H1 (cell line): ENCODE measurements at regions not wholly inside any gene's neighbourhood (a gene's known extent, or its start where the extent isn't known, plus 50 kb on each side); places are given as distances from the start of the nearest gene placed in this dataset.

Experiments
- CTCF ChIA-PET: fragments of 300-600 bp; sonication (Branson Sonifier 250); formaldehyde crosslinking; loops from one replicate; lab custom pipeline; 2021; ENCODE audit not compliant: partially characterized antibody; lab: Charles Lee
- POLR2A ChIA-PET: fragments of 300-600 bp; sonication (Branson Sonifier 250); formaldehyde crosslinking; loops from one replicate; lab custom pipeline; 2021; ENCODE audit warnings: inconsistent platforms; ENCODE audit not compliant: partially characterized antibody; lab: Charles Lee
- DNase-seq, 2 experiments: peaks; one replicate each; pipeline versions ENCODE4 v3.0.0 to v3.0.0-alpha.2; 2010 to 2022; ENCODE audit warnings: low spot score in 2 of 2, low read depth in 1 of 2, mixed read lengths in 1 of 2
- FAIRE-seq: peaks from 2 replicates; lab custom pipeline; 2011; peaks lifted over from hg19 to GRCh38; lab: Jason Lieb, UNC
- H2AFZ ChIP-seq: 2 replicates; pipeline ENCODE4 v1.8.1; 2012; ENCODE audit warnings: low read length, inconsistent platforms
- H2AK5ac ChIP-seq: 2 replicates; pipeline ENCODE4 v1.6.1; 2013; ENCODE audit warnings: low read depth, low read length
- H2BK120ac ChIP-seq: replicated peaks from 2 replicates; pipeline ENCODE3; 2013; ENCODE audit warnings: low read depth, low read length, inconsistent platforms
- H2BK12ac ChIP-seq: 2 replicates; pipeline ENCODE4 v1.6.1; 2013; ENCODE audit warnings: low read depth, low read length
- H2BK15ac ChIP-seq: 2 replicates; pipeline ENCODE4 v1.6.1; 2013; ENCODE audit warnings: low read length
- H2BK20ac ChIP-seq: 2 replicates; pipeline ENCODE4 v1.6.1; 2013; ENCODE audit warnings: low read length
- H2BK5ac ChIP-seq: 2 replicates; pipeline ENCODE4 v1.6.1; 2013; ENCODE audit warnings: low read depth, low read length
- H3K14ac ChIP-seq: 2 replicates; pipeline ENCODE4 v1.6.1; 2013; ENCODE audit warnings: inconsistent platforms; ENCODE audit not compliant: insufficient read length
- H3K18ac ChIP-seq: 2 replicates; pipeline ENCODE4 v1.6.1; 2013; ENCODE audit warnings: low read length; ENCODE audit errors: extremely low read depth
- H3K23ac ChIP-seq: 2 replicates; pipeline ENCODE4 v1.6.1; 2013; ENCODE audit warnings: inconsistent platforms; ENCODE audit not compliant: insufficient read length
- H3K23me2 ChIP-seq: 2 replicates; pipeline ENCODE4 v1.6.1; 2013; ENCODE audit warnings: low read depth, low read length
- H3K27ac ChIP-seq: 2 replicates; pipeline ENCODE4 v1.6.1; 2011; ENCODE audit warnings: low read depth, low read length, inconsistent platforms
- H3K27me3 ChIP-seq, 4 experiments: replicated peaks in 1 of 4; 1 replicate in 1 of 4; 2 replicates in 3 of 4; pipeline versions ENCODE4 v1.6.1 to v1.8.1; 2011 to 2013; ENCODE audit warnings: low read length in 3 of 4, mild to moderate bottlenecking in 3 of 4, inconsistent platforms in 2 of 4, mixed read lengths in 2 of 4, moderate library complexity in 1 of 4; ENCODE audit not compliant: control insufficient read depth in 3 of 4, insufficient read depth in 3 of 4; ENCODE audit errors: extremely low read depth in 1 of 4
- H3K36me3 ChIP-seq, 4 experiments: 2 replicates each; pipeline versions ENCODE4 v1.6.1 to v1.8.1; 2011 to 2013; ENCODE audit warnings: mild to moderate bottlenecking in 4 of 4, low read length in 3 of 4, moderate library complexity in 2 of 4, control low read depth in 1 of 4, inconsistent platforms in 1 of 4; ENCODE audit not compliant: insufficient read depth in 4 of 4, control insufficient read depth in 2 of 4
- H3K4ac ChIP-seq: replicated peaks from 2 replicates; pipeline ENCODE3; 2013; ENCODE audit warnings: low read length, low read depth, mixed read lengths, inconsistent platforms; ENCODE audit not compliant: insufficient read length
- H3K4me1 ChIP-seq, 4 experiments: replicated peaks in 1 of 4; 1 replicate in 1 of 4; 2 replicates in 3 of 4; pipeline versions ENCODE4 v1.6.1 to v1.8.1; 2011 to 2013; ENCODE audit warnings: low read length in 3 of 4, inconsistent platforms in 2 of 4, mixed read lengths in 1 of 4; ENCODE audit not compliant: insufficient read depth in 4 of 4, control insufficient read depth in 3 of 4
- H3K4me2 ChIP-seq, 2 experiments: 2 replicates each; pipeline versions ENCODE4 v1.6.1 to v1.8.1; 2011 to 2013; ENCODE audit warnings: low read depth in 2 of 2, low read length in 2 of 2, control low read depth in 1 of 2, inconsistent platforms in 1 of 2, mild to moderate bottlenecking in 1 of 2; ENCODE audit not compliant: insufficient read depth in 1 of 2
- H3K4me3 ChIP-seq, 4 experiments: fragments of 200-600, 300-600 bp in 1 of 4; sonication (generic), shearing (Covaris generic), sonication (Bioruptor Twin) in 1 of 4; 2 replicates each; pipeline versions ENCODE4 v1.5.1 to v1.8.1; 2011 to 2016; ENCODE audit warnings: low read length in 4 of 4, low read depth in 3 of 4, control low read depth in 2 of 4, inconsistent platforms in 2 of 4, mild to moderate bottlenecking in 2 of 4, mixed read lengths in 1 of 4, moderate library complexity in 1 of 4; ENCODE audit not compliant: insufficient read depth in 2 of 4; ENCODE audit errors: extremely low read depth in 1 of 4
- H3K56ac ChIP-seq: replicated peaks from 2 replicates; pipeline ENCODE3; 2013; ENCODE audit warnings: low read depth, mild to moderate bottlenecking, mixed read lengths, low read length, inconsistent platforms; ENCODE audit not compliant: insufficient read length
- H3K79me1 ChIP-seq: 2 replicates; pipeline ENCODE4 v1.6.1; 2013; ENCODE audit warnings: low read depth, low read length, control low read depth
- H3K79me2 ChIP-seq, 2 experiments: 2 replicates each; pipeline versions ENCODE4 v1.6.1 to v1.8.1; 2012 to 2013; ENCODE audit warnings: low read length in 2 of 2, mild to moderate bottlenecking in 2 of 2, inconsistent platforms in 1 of 2; ENCODE audit not compliant: insufficient read depth in 2 of 2, control insufficient read depth in 1 of 2
- H3K9ac ChIP-seq, 4 experiments: replicated peaks in 1 of 4; 1 replicate in 1 of 4; 2 replicates in 3 of 4; pipeline versions ENCODE4 v1.6.1 to v1.8.1; 2011 to 2013; ENCODE audit warnings: low read depth in 3 of 4, low read length in 3 of 4, control low read depth in 2 of 4, mild to moderate bottlenecking in 2 of 4, moderate library complexity in 2 of 4, inconsistent platforms in 1 of 4; ENCODE audit errors: extremely low read depth in 1 of 4
- H3K9me3 ChIP-seq, 2 experiments: 2 replicates each; pipeline versions ENCODE4 v1.6.1 to v1.8.1; 2012 to 2013; ENCODE audit warnings: mild to moderate bottlenecking in 2 of 2, moderate library complexity in 2 of 2, control low read depth in 1 of 2, inconsistent platforms in 1 of 2, low read depth in 1 of 2, low read length in 1 of 2, mixed read lengths in 1 of 2; ENCODE audit not compliant: insufficient read depth in 2 of 2
- H4K20me1 ChIP-seq, 2 experiments: replicated peaks in 1 of 2; 2 replicates each; pipeline versions ENCODE3 to v1.8.1; 2011 to 2013; ENCODE audit warnings: inconsistent platforms in 2 of 2, low read length in 2 of 2, mild to moderate bottlenecking in 1 of 2; ENCODE audit not compliant: insufficient read depth in 2 of 2, control insufficient read depth in 1 of 2
- H4K5ac ChIP-seq: 2 replicates; pipeline ENCODE4 v1.6.1; 2013; ENCODE audit warnings: low read length, low read depth, mixed read lengths, inconsistent platforms; ENCODE audit not compliant: insufficient read length
- H4K8ac ChIP-seq: 2 replicates; pipeline ENCODE4 v1.8.0; 2013; ENCODE audit warnings: mild to moderate bottlenecking, moderate library complexity, low read length, inconsistent platforms; ENCODE audit not compliant: insufficient read depth; ENCODE audit errors: extremely low read depth
- H4K91ac ChIP-seq: replicated peaks from 2 replicates; pipeline ENCODE3; 2013; ENCODE audit warnings: low read length, mixed read lengths, inconsistent platforms; ENCODE audit not compliant: insufficient read length
- EP300 ChIP-seq, 2 experiments: IDR thresholded peaks; 1 replicate in 1 of 2; 2 replicates in 1 of 2; pipeline ENCODE4 v1.6.1; 2011 to 2012; ENCODE audit warnings: low read depth in 2 of 2, low read length in 2 of 2, mild to moderate bottlenecking in 2 of 2, borderline replicate concordance in 1 of 2, inconsistent platforms in 1 of 2, moderate library complexity in 1 of 2
- KDM5A ChIP-seq: fragments of 200-600 bp; IDR thresholded peaks from 2 replicates; pipeline ENCODE4 v1.7.1; 2012; ENCODE audit warnings: mild to moderate bottlenecking, low read length, inconsistent platforms, mixed read lengths
- MAFK ChIP-seq: IDR thresholded peaks from 2 replicates; pipeline ENCODE4 v1.6.1; 2012; ENCODE audit warnings: low read depth, mild to moderate bottlenecking, improper control_type of control experiment, low read length
- POLR2AphosphoS5 ChIP-seq: IDR thresholded peaks from 2 replicates; pipeline ENCODE4 v1.6.1; 2011; ENCODE audit warnings: low read depth, low read length
- SP1 ChIP-seq: IDR thresholded peaks from 2 replicates; pipeline ENCODE4 v1.6.1; 2011; ENCODE audit warnings: low read depth, low read length
- TCF12 ChIP-seq: IDR thresholded peaks from 2 replicates; pipeline ENCODE4 v1.6.1; 2011; ENCODE audit warnings: low read depth, mild to moderate bottlenecking, low read length
- TEAD4 ChIP-seq: IDR thresholded peaks from 2 replicates; pipeline ENCODE4 v1.6.1; 2012; ENCODE audit warnings: low read depth, low read length, inconsistent platforms, mixed read lengths
- YY1 ChIP-seq: IDR thresholded peaks from 2 replicates; pipeline ENCODE4 v1.6.1; 2011; ENCODE audit warnings: low read depth, mild to moderate bottlenecking, low read length
- WGBS, 2 experiments: shearing (Covaris generic) in 1 of 2; methylation state at CpG; one replicate each; pipeline versions ENCODE4 v1.1.6 to v1.1.7; 2013 to 2015; ENCODE audit warnings: low lambda C conversion rate in 2 of 2, mixed read lengths in 2 of 2, inconsistent platforms in 1 of 2, low coverage in 1 of 2, missing lambda C conversion rate in 1 of 2; ENCODE audit not compliant: insufficient replicate concordance in 2 of 2, insufficient coverage in 1 of 2, insufficient read length in 1 of 2; ENCODE audit errors: extremely low coverage in 1 of 2, missing lambda C conversion rate in 1 of 2; 5-methylcytosine and 5-hydroxymethylcytosine counted together

DNA sequence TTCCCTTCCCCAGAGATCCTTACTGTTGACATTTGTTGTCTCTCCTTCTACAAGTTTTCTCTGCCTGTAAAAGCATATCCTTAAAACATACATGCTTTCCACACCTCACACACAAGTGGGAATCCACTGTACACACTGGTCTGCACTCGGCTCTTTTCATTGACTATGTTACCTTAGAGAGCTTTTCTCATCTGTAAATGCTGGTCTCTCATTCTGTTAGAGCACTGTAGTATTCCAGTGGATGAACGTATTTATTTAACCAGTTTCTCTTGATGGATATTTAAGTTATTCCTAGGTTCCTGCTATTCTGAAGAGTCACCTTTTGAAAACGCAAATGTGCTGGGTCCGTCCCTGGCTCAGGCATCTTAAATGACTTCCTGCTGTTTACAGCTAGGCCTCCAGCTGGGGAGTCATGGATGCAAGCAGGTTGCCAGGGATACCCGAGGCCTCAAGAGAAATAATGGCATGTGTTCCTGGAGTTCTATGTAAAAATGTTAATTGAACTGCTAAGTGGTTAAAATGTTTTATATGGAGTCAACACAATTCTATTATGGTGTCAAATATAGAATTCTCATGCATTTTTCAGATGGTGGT is 61.1 kb upstream of the TGM3 start:
- H3K14ac ChIP-seq: no peak overlapping the region
- H3K9me3 ChIP-seq: no peaks in the 10 kb centered on the region
- no peaks in the 10 kb centered on the region for H3K79me2 ChIP-seq
- H3K79me1 ChIP-seq: no peaks in the 10 kb centered on the region
- no peaks in the 10 kb centered on the region for H3K23me2 ChIP-seq
- POLR2A ChIA-PET: interaction anchor here (0.6 kb wide), 1 partner anchor 1962 kb away, joined by 3 read pairs; no protein-coding TSS in a partner anchor
- no peak overlapping the region for H4K8ac ChIP-seq
- H2BK20ac ChIP-seq: no peak overlapping the region
- FAIRE-seq (peak; percentile 84), DNase-seq (peak in 1 of 2 experiments; percentile 25)
- H2AK5ac ChIP-seq: no peak overlapping the region
- no peak overlapping the region for H3K9ac ChIP-seq
- no peaks in the 10 kb centered on the region for H4K20me1 ChIP-seq
- TF ChIP-seq SP1: peak; percentile 33; the same call in 1 of the 2 replicates
- TF ChIP-seq POLR2AphosphoS5: no peak
- no peak for TF ChIP-seq KDM5A
- 0 out of 2 replicates have a peak, but pooled peaks have one; percentile 48 for TF ChIP-seq TCF12
- TF ChIP-seq EP300 (IDR thresholded peaks at IDR 0.05; ENCODE audit: borderline replicate concordance in 1 of 2, low read depth in 2 of 2, low read length in 2 of 2): peak in 1 of 2 experiments; percentile 73; a peak in 1 of 3 replicates
- TF ChIP-seq YY1: 0 out of 2 replicates have a peak, but pooled peaks have one; percentile 14
- 0 out of 2 replicates have a peak, but pooled peaks have one; percentile 24 for TF ChIP-seq TEAD4
- no peak for TF ChIP-seq MAFK
- H2BK120ac ChIP-seq: peak overlapping the region; percentile 44
- H4K91ac ChIP-seq: no peak overlapping the region
- peak overlapping the region; percentile 29 to 45; a peak in 3 of 4 replicates for H3K4me2 ChIP-seq
- peak overlapping the region; percentile 81; the same call in 1 of the 2 replicates for H2BK5ac ChIP-seq
- H3K18ac ChIP-seq: no peak overlapping the region
- H4K5ac ChIP-seq: no peak overlapping the region
- H3K27ac ChIP-seq: 0 out of 2 replicates have a peak overlapping the region, but pooled peaks have one; percentile 50
- no peak overlapping the region for H3K56ac ChIP-seq
- H3K4me1 ChIP-seq: peaks cover 5 to 13% (median 10%) of the 10 kb centered on the region in 4 experiments
- no peaks in the 10 kb centered on the region for H3K27me3 ChIP-seq
- CTCF ChIA-PET: interaction anchor here (0.9 kb wide), 1 partner anchor 13 kb away, joined by 7 read pairs; no protein-coding TSS in a partner anchor
- no peak overlapping the region for H2BK15ac ChIP-seq
- no peaks in the 10 kb centered on the region for H3K36me3 ChIP-seq
- H3K4ac ChIP-seq: no peak overlapping the region
- peak overlapping the region; percentile 84; the same call in 1 of the 2 replicates for H2BK12ac ChIP-seq
- H3K23ac ChIP-seq: no peak overlapping the region
- 25% methylated on average over 5 of the region's 5 CpGs; no CpG with 5 or more reads in 1 of the 2 experiments for WGBS, 2 experiments
- peak overlapping the region in 1 of 4 experiments; percentile 4; a peak in 1 of 8 replicates for H3K4me3 ChIP-seq
- H2AFZ ChIP-seq: no peak overlapping the region
